Transverse colon (tissue), 4 donors: ENCODE measurements at regions not wholly inside any gene's neighbourhood (a gene's known extent, or its start where the extent isn't known, plus 50 kb on each side); places are given as distances from the start of the nearest gene placed in this dataset.

Experiments used
- DNase-seq: peaks from one replicate; pipeline ENCODE4 v3.0.0-alpha.2; 2019
- H3K27ac ChIP-seq, 4 donors: fragments of 200-600 bp; sonication (generic); 2 replicates each; pipeline ENCODE4 v1.5.1; 2016 to 2018; ENCODE audit warnings: inconsistent platforms in 4 of 4
- H3K27me3 ChIP-seq: fragments of 200-600 bp; sonication (generic); 2 replicates; pipeline ENCODE4 v1.5.1; 2017; ENCODE audit warnings: inconsistent platforms
- H3K36me3 ChIP-seq, 4 donors: fragments of 200-600 bp; sonication (generic); 2 replicates each; pipeline ENCODE4 v1.5.1; 2017 to 2019; ENCODE audit warnings: inconsistent platforms in 4 of 4
- H3K4me1 ChIP-seq, 4 donors: fragments of 200-600 bp; sonication (generic); 2 replicates each; pipeline ENCODE4 v1.5.1; 2017 to 2020; ENCODE audit warnings: inconsistent platforms in 4 of 4
- H3K4me3 ChIP-seq, 4 donors: fragments of 200-600 bp; sonication (generic); 1 replicate in 1 of 4; 2 replicates in 3 of 4; pipeline versions ENCODE4 v1.5.1 to v1.6.1; 2017 to 2019; ENCODE audit warnings: inconsistent platforms in 4 of 4
- H3K9me3 ChIP-seq, 2 donors: fragments of 200-600 bp; sonication (generic); 2 replicates each; pipeline ENCODE4 v1.5.1; 2017 to 2019; ENCODE audit warnings: inconsistent platforms in 2 of 2
- CTCF ChIP-seq, 5 experiments: fragments of 200-600 bp in 3 of 5; fragments of 450-650 bp in 2 of 5; sonication (generic) in 3 of 5; IDR thresholded peaks; 1 replicate in 2 of 5; 2 replicates in 3 of 5; pipeline ENCODE4 v1.5.1; 2016 to 2017; ENCODE audit warnings: antibody characterized with exemption in 5 of 5, inconsistent platforms in 3 of 5, mild to moderate bottlenecking in 2 of 5, moderate library complexity in 1 of 5
- EP300 ChIP-seq: sonication (generic); formaldehyde crosslinking; IDR thresholded peaks from one replicate; pipeline ENCODE4 v1.6.1; 2017; ENCODE audit warnings: antibody characterized with exemption, low read depth
- POLR2A ChIP-seq: fragments of 450-650 bp; IDR thresholded peaks from one replicate; pipeline ENCODE4 v1.6.1; 2016; ENCODE audit warnings: antibody characterized with exemption, mild to moderate bottlenecking, moderate library complexity
- POLR2AphosphoS5 ChIP-seq, 3 donors: sonication (generic); formaldehyde crosslinking; IDR thresholded peaks; one replicate each; pipeline ENCODE4 v1.6.1; 2016; ENCODE audit warnings: antibody characterized with exemption in 3 of 3
- WGBS, 2 donors: methylation state at CpG; one replicate each; pipeline ENCODE4 v1.1.5; 2018; ENCODE audit warnings: low coverage in 1 of 2; 5-methylcytosine and 5-hydroxymethylcytosine counted together
- in situ Hi-C, 4 donors: fragments of 200-750 bp; cut with MboI; loops; one replicate each; pipeline versions ENCODE4 v1.15.0 to v1.15.1; 2017; ENCODE audit warnings: low sequenced_read_pairs in 3 of 4, low pct_ligation_motif_present in 1 of 4, low pct_unique_long_range_greater_than_20kb in 1 of 4
- intact Hi-C: fragments of 100-400 bp; cut with DNase I; formaldehyde crosslinking; loops from one replicate; pipeline ENCODE4 v1.15.1; 2023; ENCODE audit warnings: low total_unique reads

GRCh38 chr1:190602325-190602724 is 124.7 kb upstream of the BRINP3 start:
- in situ Hi-C loops (no loop called here), intact Hi-C loops (no loop called here)
- Histone ChIP-seq H3K9me3 (no peaks in the 10 kb centered on the region), H3K4me3 (no peak overlapping the region), H3K27me3 (no peaks in the 10 kb centered on the region), H3K36me3 (no peaks in the 10 kb centered on the region), H3K27ac (no peak overlapping the region), H3K4me1 (peaks cover 0 to 4% (median 0%) of the 10 kb centered on the region in 4 donors)
- TF ChIP-seq CTCF (IDR thresholded peaks at IDR 0.05), result no peak
- no peak for TF ChIP-seq POLR2AphosphoS5 (IDR thresholded peaks at IDR 0.05)
- no peak for TF ChIP-seq POLR2A
- TF ChIP-seq EP300, result no peak
- 59 to 61% methylated on average over 3 of the region's 3 CpGs for WGBS, 2 donors
- no peak for DNase-seq

DNA sequence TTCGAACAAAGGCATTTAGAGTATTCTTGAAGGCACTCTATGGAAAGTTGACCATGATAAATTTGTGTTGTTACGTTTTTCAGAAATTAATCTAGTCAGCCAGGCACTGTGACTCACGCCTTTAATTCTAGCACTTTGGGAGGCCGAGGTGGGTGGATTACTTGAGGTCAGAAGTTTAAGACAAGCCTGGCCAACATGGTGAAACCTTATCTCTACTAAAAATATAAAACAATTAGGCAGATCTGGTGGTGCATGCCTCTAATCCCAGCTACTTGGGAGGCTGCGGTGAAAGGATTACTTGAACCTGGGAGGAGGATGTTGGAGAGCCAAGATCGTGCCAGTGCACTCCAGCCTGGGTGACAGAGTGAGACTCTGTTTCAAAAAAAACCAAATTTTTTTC is 130.6 kb upstream of the BRINP3 start:
- no peaks in the 10 kb centered on the region for H3K27me3 ChIP-seq
- WGBS, 2 donors, result 80 to 93% methylated on average over 6 of the region's 6 CpGs
- H3K36me3 ChIP-seq, result no peaks in the 10 kb centered on the region
- intact Hi-C loops (no loop called here), in situ Hi-C loops (no loop called here)
- no peaks in the 10 kb centered on the region for H3K9me3 ChIP-seq
- TF ChIP-seq POLR2AphosphoS5 (IDR thresholded peaks at IDR 0.05) (no peak), EP300 (no peak), POLR2A (no peak)
- no peak overlapping the region for H3K4me3 ChIP-seq
- DNase-seq, result no peak
- no peaks in the 10 kb centered on the region for H3K4me1 ChIP-seq
- no peak overlapping the region for H3K27ac ChIP-seq

GRCh38 chr1:190615818-190616217 is 138.2 kb upstream of the BRINP3 start:
- Histone ChIP-seq H3K27me3 (no peaks in the 10 kb centered on the region), H3K4me3 (no peak overlapping the region), H3K9me3 (no peaks in the 10 kb centered on the region), H3K27ac (no peak overlapping the region), H3K4me1 (no peaks in the 10 kb centered on the region), H3K36me3 (no peaks in the 10 kb centered on the region)
- intact Hi-C loops, result no loop called here
- WGBS, 2 donors, result 87 to 100% methylated on average over 1 to 7 of the region's 7 CpGs
- TF ChIP-seq EP300, result no peak
- TF ChIP-seq POLR2AphosphoS5 (IDR thresholded peaks at IDR 0.05), result no peak
- no peak for TF ChIP-seq POLR2A
- no peak for TF ChIP-seq CTCF (IDR thresholded peaks at IDR 0.05)
- in situ Hi-C loops, result no loop called here
- no peak for DNase-seq

- DNase-seq, result no peak
- no peak overlapping the region for H3K4me3 ChIP-seq
- H3K27me3 ChIP-seq, result no peaks in the 10 kb centered on the region
- H3K9me3 ChIP-seq, result no peaks in the 10 kb centered on the region
- in situ Hi-C loops (no loop called here), intact Hi-C loops (no loop called here)
- H3K27ac ChIP-seq, result no peak overlapping the region
- 70% methylated on average over 1 of the region's 1 CpG; no CpG with 5 or more reads in 1 of the 2 donors for WGBS, 2 donors
- no peak for TF ChIP-seq CTCF (IDR thresholded peaks at IDR 0.05)
- no peaks in the 10 kb centered on the region for H3K36me3 ChIP-seq
- no peaks in the 10 kb centered on the region for H3K4me1 ChIP-seq
Observed at GRCh38 chr1:190616235-190616634, 138.6 kb upstream of the BRINP3 start.

GRCh38 chr1:190619724-190620123 is 142.1 kb upstream of the BRINP3 start:
- H3K36me3 ChIP-seq, result no peaks in the 10 kb centered on the region
- H3K4me3 ChIP-seq, result no peak overlapping the region
- WGBS, 2 donors, result 42 to 51% methylated on average over 1 of the region's 1 CpG
- no peak overlapping the region for H3K27ac ChIP-seq
- H3K27me3 ChIP-seq, result no peaks in the 10 kb centered on the region
- in situ Hi-C loops, result no loop called here
- DNase-seq, result no peak
- no peaks in the 10 kb centered on the region for H3K9me3 ChIP-seq
- TF ChIP-seq POLR2A (no peak), POLR2AphosphoS5 (IDR thresholded peaks at IDR 0.05) (no peak), EP300 (no peak), CTCF (IDR thresholded peaks at IDR 0.05) (no peak)
- intact Hi-C loops, result no loop called here
- no peaks in the 10 kb centered on the region for H3K4me1 ChIP-seq
